Liver (tissue), 7 donors: ENCODE measurements at regions not wholly inside any gene's neighbourhood (a gene's known extent, or its start where the extent isn't known, plus 50 kb on each side); places are given as distances from the start of the nearest gene placed in this dataset.

Source experiments
- DNase-seq: peaks from one replicate; pipeline ENCODE4 v3.0.0-alpha.2; 2017; ENCODE audit warnings: low spot score
- H3K27ac ChIP-seq, 2 donors: one replicate each; pipeline ENCODE4 v1.7.0; 2013; ENCODE audit warnings: inconsistent platforms in 2 of 2, low read length in 2 of 2, control low read depth in 1 of 2, low read depth in 1 of 2, mild to moderate bottlenecking in 1 of 2
- H3K27me3 ChIP-seq, 4 donors: one replicate each; pipeline versions ENCODE4 v1.6.1 to v1.7.0; 2013; ENCODE audit warnings: low read length in 3 of 4, inconsistent platforms in 1 of 4, mild to moderate bottlenecking in 1 of 4, moderate library complexity in 1 of 4; ENCODE audit not compliant: control insufficient read depth in 4 of 4, insufficient read depth in 4 of 4
- H3K36me3 ChIP-seq, 4 donors: one replicate each; pipeline versions ENCODE4 v1.6.1 to v1.7.0; 2013; ENCODE audit warnings: low read length in 3 of 4, mild to moderate bottlenecking in 3 of 4, low read depth in 1 of 4, moderate library complexity in 1 of 4; ENCODE audit not compliant: control insufficient read depth in 4 of 4, insufficient read depth in 3 of 4
- H3K4me1 ChIP-seq, 4 donors: one replicate each; pipeline versions ENCODE4 v1.6.1 to v1.7.0; 2013; ENCODE audit warnings: low read length in 3 of 4, mild to moderate bottlenecking in 3 of 4, moderate library complexity in 1 of 4; ENCODE audit not compliant: control insufficient read depth in 4 of 4, insufficient read depth in 4 of 4
- H3K4me3 ChIP-seq, 3 donors: one replicate each; pipeline versions ENCODE4 v1.6.1 to v1.7.0; 2013; ENCODE audit warnings: low read length in 3 of 3, control low read depth in 1 of 3, low read depth in 1 of 3, mild to moderate bottlenecking in 1 of 3
- H3K9ac ChIP-seq, 2 donors: one replicate each; pipeline ENCODE4 v1.7.0; 2013; ENCODE audit warnings: low read length in 2 of 2, mild to moderate bottlenecking in 2 of 2, moderate library complexity in 2 of 2, control low read depth in 1 of 2, low read depth in 1 of 2
- H3K9me3 ChIP-seq, 4 donors: one replicate each; pipeline versions ENCODE4 v1.6.1 to v1.7.0; 2013; ENCODE audit warnings: low read length in 3 of 4; ENCODE audit not compliant: control insufficient read depth in 4 of 4
- EGR1 ChIP-seq, 2 donors: IDR thresholded peaks; 2 replicates each; pipeline ENCODE4 v1.6.1; 2016 to 2018; ENCODE audit warnings: antibody characterized with exemption in 2 of 2, low read depth in 2 of 2
- FOXA1 ChIP-seq: IDR thresholded peaks from 2 replicates; pipeline ENCODE4 v1.6.1; 2016; ENCODE audit warnings: antibody characterized with exemption
- FOXA2 ChIP-seq: IDR thresholded peaks from 2 replicates; pipeline ENCODE4 v1.6.1; 2016; ENCODE audit warnings: antibody characterized with exemption
- GABPA ChIP-seq, 2 donors: IDR thresholded peaks in 1 of 2; conservative IDR thresholded peaks in 1 of 2; 2 replicates each; pipeline ENCODE4 v1.6.1; 2016; ENCODE audit warnings: antibody characterized with exemption in 2 of 2, mild to moderate bottlenecking in 1 of 2, moderate library complexity in 1 of 2
- HNF4A ChIP-seq, 2 donors: conservative IDR thresholded peaks; 2 replicates each; pipeline ENCODE4 v1.6.1; 2016; ENCODE audit warnings: antibody characterized with exemption in 2 of 2, mild to moderate bottlenecking in 2 of 2
- HNF4G ChIP-seq: IDR thresholded peaks from 2 replicates; pipeline ENCODE4 v1.6.1; 2016; ENCODE audit warnings: antibody characterized with exemption
- JUND ChIP-seq, 2 donors: IDR thresholded peaks; 2 replicates each; pipeline ENCODE4 v1.6.1; 2016; ENCODE audit warnings: antibody characterized with exemption in 2 of 2
- NR2F2 ChIP-seq: IDR thresholded peaks from 2 replicates; pipeline ENCODE4 v1.6.1; 2016; ENCODE audit warnings: antibody characterized with exemption
- RAD21 ChIP-seq, 2 donors: IDR thresholded peaks; 2 replicates each; pipeline ENCODE4 v1.6.1; 2016; ENCODE audit warnings: antibody characterized with exemption in 2 of 2, mild to moderate bottlenecking in 2 of 2
- RXRA ChIP-seq, 2 donors: IDR thresholded peaks; 2 replicates each; pipeline ENCODE4 v1.6.1; 2017 to 2018; ENCODE audit warnings: antibody characterized with exemption in 2 of 2, mild to moderate bottlenecking in 1 of 2
- SP1 ChIP-seq: IDR thresholded peaks from 2 replicates; pipeline ENCODE4 v1.6.1; 2018; ENCODE audit warnings: antibody characterized with exemption, mild to moderate bottlenecking
- TAF1 ChIP-seq: conservative IDR thresholded peaks from 2 replicates; pipeline ENCODE4 v1.6.1; 2016; ENCODE audit warnings: antibody characterized with exemption, mild to moderate bottlenecking
- YY1 ChIP-seq: IDR thresholded peaks from 2 replicates; pipeline ENCODE4 v1.6.1; 2016; ENCODE audit warnings: antibody characterized with exemption, mild to moderate bottlenecking
- WGBS: extraction: QIAGEN DNeasy Blood & Tissue Kit; methylation state at CpG from one replicate; pipeline ENCODE4 v1.1.7; 2013; 5-methylcytosine and 5-hydroxymethylcytosine counted together
- TF ChIP-seq, protein P1 (sequence below): IDR thresholded peaks from 2 replicates; pipeline ENCODE4 v1.6.1; 2016; ENCODE audit warnings: antibody characterized with exemption
- TF ChIP-seq, protein P2 (sequence below): IDR thresholded peaks from 2 replicates; pipeline ENCODE4 v1.6.1; 2016; ENCODE audit warnings: antibody characterized with exemption
- TF ChIP-seq, protein P3 (sequence below): IDR thresholded peaks from 2 replicates; pipeline ENCODE4 v1.6.1; 2016; ENCODE audit warnings: antibody characterized with exemption
- donor health status: healthy.
- donor health status: healthy.
- donor health status: healthy.
- donor health status: healthy.

DNA sequence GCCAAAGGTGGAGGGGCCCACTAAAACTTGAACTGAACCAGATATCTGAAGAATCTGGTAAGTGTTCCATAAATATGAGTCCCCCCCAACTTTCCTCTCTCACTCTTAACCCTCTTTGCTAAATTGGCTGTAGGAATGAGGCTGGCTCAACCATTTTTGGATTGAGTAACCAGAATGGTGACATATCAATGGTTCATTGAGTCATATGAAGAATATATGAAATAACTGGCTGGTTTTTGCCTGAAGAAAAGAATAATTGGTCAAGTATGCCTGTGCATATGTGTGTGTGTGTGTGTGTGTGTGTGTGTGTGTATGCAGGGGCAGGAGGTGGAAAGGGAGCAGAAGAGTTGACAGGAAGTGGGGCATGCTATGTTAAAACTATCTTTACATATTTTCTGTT lies 472.9 kb upstream of the THBS1 start:
- TF ChIP-seq HNF4G (no peak), FOXA1 (no peak), RXRA (IDR thresholded peaks at IDR 0.05) (no peak), TAF1 (no peak), JUND (IDR thresholded peaks at IDR 0.05) (no peak)
- TF ChIP-seq, protein P1, sequence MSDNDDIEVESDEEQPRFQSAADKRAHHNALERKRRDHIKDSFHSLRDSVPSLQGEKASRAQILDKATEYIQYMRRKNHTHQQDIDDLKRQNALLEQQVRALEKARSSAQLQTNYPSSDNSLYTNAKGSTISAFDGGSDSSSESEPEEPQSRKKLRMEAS: no peak

DNA sequence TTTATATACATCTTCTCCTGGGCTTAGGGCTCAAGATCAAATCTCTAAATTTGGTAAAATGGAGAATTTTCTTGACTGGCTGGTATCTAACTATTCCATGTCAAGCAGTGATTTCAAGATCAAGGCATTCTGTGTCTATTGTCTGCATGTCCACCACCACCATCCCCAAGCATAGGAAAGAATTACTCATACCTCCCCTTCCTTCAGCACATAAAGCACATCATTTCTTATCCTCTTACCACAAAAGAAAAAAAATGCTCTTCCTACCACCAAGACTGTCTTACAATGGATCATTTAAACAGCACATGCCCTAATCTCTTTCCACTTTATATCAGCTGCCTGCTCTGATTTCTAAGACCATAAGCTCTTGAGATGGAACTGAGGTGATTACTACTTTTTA lies 470.5 kb upstream of the THBS1 start:
- H3K4me1 ChIP-seq: no peaks in the 10 kb centered on the region
- TF ChIP-seq YY1 (no peak), HNF4A (conservative IDR thresholded peaks at IDR 0.05) (no peak), HNF4G (no peak), JUND (IDR thresholded peaks at IDR 0.05) (no peak)
- TF ChIP-seq, protein P1: no peak
- H3K9me3 ChIP-seq: no peaks in the 10 kb centered on the region
- no peaks in the 10 kb centered on the region for H3K36me3 ChIP-seq
- no peak overlapping the region for H3K27ac ChIP-seq
- H3K9ac ChIP-seq: no peak overlapping the region
- H3K4me3 ChIP-seq: no peak overlapping the region
- no peak for DNase-seq
- peaks cover 0 to 3% (median 0%) of the 10 kb centered on the region in 4 donors for H3K27me3 ChIP-seq

More for the DNA sequence above, 472.9 kb upstream of the THBS1 start:
- no peaks in the 10 kb centered on the region for H3K27me3 ChIP-seq
- no peaks in the 10 kb centered on the region for H3K4me1 ChIP-seq
- no peaks in the 10 kb centered on the region for H3K9me3 ChIP-seq
- H3K27ac ChIP-seq: no peak overlapping the region
- no peak overlapping the region for H3K4me3 ChIP-seq
- no peaks in the 10 kb centered on the region for H3K36me3 ChIP-seq
- DNase-seq: no peak
- H3K9ac ChIP-seq: no peak overlapping the region

DNA sequence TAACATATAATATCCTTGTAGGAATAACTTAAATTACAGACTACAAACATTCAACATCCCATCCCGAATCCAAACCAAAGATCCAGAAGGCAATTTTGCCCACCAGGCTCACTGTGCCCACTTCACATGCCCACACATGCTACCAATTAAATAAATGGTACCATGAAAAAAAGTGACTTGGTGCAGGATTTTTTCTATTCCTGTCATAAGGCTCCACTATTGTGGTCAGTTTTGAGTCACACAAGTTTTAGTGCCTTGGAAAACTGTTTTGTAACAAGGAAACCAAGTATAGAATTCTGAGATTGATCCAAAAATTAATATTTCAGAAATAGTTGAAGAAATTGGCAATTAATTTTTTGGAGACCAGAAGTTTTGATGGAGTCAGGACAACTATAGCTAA lies 470.1 kb upstream of the THBS1 start:
- TF ChIP-seq, protein P2, sequence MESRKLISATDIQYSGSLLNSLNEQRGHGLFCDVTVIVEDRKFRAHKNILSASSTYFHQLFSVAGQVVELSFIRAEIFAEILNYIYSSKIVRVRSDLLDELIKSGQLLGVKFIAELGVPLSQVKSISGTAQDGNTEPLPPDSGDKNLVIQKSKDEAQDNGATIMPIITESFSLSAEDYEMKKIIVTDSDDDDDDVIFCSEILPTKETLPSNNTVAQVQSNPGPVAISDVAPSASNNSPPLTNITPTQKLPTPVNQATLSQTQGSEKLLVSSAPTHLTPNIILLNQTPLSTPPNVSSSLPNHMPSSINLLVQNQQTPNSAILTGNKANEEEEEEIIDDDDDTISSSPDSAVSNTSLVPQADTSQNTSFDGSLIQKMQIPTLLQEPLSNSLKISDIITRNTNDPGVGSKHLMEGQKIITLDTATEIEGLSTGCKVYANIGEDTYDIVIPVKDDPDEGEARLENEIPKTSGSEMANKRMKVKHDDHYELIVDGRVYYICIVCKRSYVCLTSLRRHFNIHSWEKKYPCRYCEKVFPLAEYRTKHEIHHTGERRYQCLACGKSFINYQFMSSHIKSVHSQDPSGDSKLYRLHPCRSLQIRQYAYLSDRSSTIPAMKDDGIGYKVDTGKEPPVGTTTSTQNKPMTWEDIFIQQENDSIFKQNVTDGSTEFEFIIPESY: no peak
- TF ChIP-seq, protein P1: no peak
- no peak for TF ChIP-seq SP1
- TF ChIP-seq HNF4G: no peak
- TF ChIP-seq HNF4A (conservative IDR thresholded peaks at IDR 0.05): no peak
- TF ChIP-seq EGR1 (IDR thresholded peaks at IDR 0.05; ENCODE audit: low read depth in 2 of 2): no peak
- TF ChIP-seq GABPA (IDR thresholded peaks at IDR 0.05 in 1 of 2, conservative IDR thresholded peaks at IDR 0.05 in 1 of 2): no peak
- TF ChIP-seq, protein P3, sequence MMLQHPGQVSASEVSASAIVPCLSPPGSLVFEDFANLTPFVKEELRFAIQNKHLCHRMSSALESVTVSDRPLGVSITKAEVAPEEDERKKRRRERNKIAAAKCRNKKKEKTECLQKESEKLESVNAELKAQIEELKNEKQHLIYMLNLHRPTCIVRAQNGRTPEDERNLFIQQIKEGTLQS: no peak
- TF ChIP-seq YY1: no peak
- no peak for TF ChIP-seq FOXA1
- no peak for TF ChIP-seq RXRA (IDR thresholded peaks at IDR 0.05)
- TF ChIP-seq FOXA2: no peak
- no peak for TF ChIP-seq NR2F2
- TF ChIP-seq TAF1: no peak
- TF ChIP-seq JUND (IDR thresholded peaks at IDR 0.05): no peak
- no peak for TF ChIP-seq RAD21 (IDR thresholded peaks at IDR 0.05)
- peaks cover 0 to 3% (median 0%) of the 10 kb centered on the region in 4 donors for H3K27me3 ChIP-seq
- no peaks in the 10 kb centered on the region for H3K36me3 ChIP-seq
- H3K9ac ChIP-seq: no peak overlapping the region
- no peak overlapping the region for H3K27ac ChIP-seq
- no peaks in the 10 kb centered on the region for H3K9me3 ChIP-seq
- 70% methylated on average over 1 of the region's 1 CpG for WGBS
- no peak for DNase-seq
- H3K4me1 ChIP-seq: no peaks in the 10 kb centered on the region
- no peak overlapping the region for H3K4me3 ChIP-seq
